PFSK-1 (cell line): ENCODE measurements at regions not wholly inside any gene's neighbourhood (a gene's known extent, or its start where the extent isn't known, plus 50 kb on each side); places are given as distances from the start of the nearest gene placed in this dataset.

Source experiments
- POLR2AphosphoS5 ChIP-seq: IDR thresholded peaks from 2 replicates; pipeline ENCODE4 v1.6.1; 2012; ENCODE audit warnings: low read depth, mild to moderate bottlenecking, control low read depth, low read length, moderate library complexity
- TAF1 ChIP-seq: IDR thresholded peaks from 2 replicates; pipeline ENCODE4 v1.6.1; 2012; ENCODE audit warnings: low read length, control low read depth, borderline replicate concordance; ENCODE audit not compliant: insufficient read depth

- no peak for TF ChIP-seq POLR2AphosphoS5
- TF ChIP-seq TAF1, result no peak
Measured at GRCh38 chr5:90265545-90265857, 144.1 kb downstream of the CETN3 start.
